GM21447 (cell line): ENCODE measurements at regions not wholly inside any gene's neighbourhood (a gene's known extent, or its start where the extent isn't known, plus 50 kb on each side); places are given as distances from the start of the nearest gene placed in this dataset.
"Not testable (repeated sequence)": the region's sequence is repeated elsewhere in the genome, so short reads cannot be mapped to it uniquely, and the experiment has no call there.

Experiments used
- ATAC-seq: cut with Tn5 transposase; IDR thresholded peaks from one replicate; pipeline ENCODE4 v1.9.1; 2021; ENCODE audit not compliant: unreplicated experiment

- ATAC-seq: no peak
Observed at GRCh38 chr5:110812639-110813038, 73.8 kb downstream of the SLC25A46 start.

DNA sequence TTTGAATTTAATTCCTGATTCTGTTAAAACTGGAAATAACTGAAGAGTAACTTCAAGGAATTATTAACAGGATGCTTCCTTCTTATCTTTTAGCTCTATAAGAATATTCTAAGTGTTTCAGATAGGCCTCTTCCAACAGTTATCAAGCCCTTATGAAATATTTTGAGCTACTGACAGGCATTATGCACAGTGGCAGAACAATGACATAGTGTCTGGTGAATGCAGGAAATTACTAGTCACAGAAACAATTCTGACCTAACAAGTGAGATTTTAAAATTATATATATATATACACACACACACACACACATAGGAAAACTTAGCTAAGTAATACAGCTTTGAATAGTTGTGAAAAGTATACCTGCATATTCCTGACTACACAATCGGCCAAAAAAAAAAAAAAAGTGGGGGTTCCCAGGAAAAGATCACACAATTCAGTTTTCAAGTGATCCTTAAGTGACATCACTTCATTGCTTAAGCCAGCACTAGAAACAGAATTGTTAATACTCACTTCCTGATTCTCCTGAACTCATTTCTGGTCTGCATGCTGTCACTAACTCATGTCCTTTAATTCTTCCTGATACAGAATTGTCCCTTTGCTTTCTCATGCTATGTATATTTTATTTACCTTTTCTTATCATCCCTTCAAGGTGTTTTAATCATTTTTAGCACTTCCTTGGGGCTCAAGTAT, 77.3 kb downstream of the SLC25A46 start:
- ATAC-seq: no peak

- no peak for ATAC-seq
Observed at GRCh38 chr5:110817459-110817858, 78.7 kb downstream of the SLC25A46 start.

- no peak for ATAC-seq
Observed at GRCh38 chr5:110823571-110823970, 84.8 kb downstream of the SLC25A46 start.

- no peak for ATAC-seq
Observed at GRCh38 chr5:110824936-110825441, 86.2 kb downstream of the SLC25A46 start.

- ATAC-seq: no peak
Observed at GRCh38 chr5:110832683-110833082, 93.9 kb downstream of the SLC25A46 start.

GRCh38 chr5:110834933-110835332, 96.1 kb downstream of the SLC25A46 start:
- not testable (repeated sequence) for ATAC-seq

DNA sequence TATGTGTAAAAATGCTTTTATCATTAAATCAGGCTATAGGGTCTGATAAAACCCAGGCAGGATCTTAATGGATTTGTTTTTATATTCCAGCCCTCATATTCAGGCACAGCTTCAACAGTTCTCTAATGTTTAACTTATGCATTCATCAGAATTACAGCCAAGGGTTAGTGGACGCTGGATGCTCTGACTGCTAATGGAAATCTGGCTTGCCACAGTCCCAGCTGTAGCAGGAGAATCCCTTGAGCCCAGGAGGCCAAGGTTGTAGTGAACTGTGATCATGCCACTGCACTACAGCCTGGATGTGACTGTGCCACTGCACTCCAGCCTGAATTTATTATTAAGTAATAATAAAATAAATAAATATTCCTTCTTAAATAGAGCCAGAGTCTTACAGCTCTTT, 98.0 kb downstream of the SLC25A46 start:
- ATAC-seq: no peak

DNA sequence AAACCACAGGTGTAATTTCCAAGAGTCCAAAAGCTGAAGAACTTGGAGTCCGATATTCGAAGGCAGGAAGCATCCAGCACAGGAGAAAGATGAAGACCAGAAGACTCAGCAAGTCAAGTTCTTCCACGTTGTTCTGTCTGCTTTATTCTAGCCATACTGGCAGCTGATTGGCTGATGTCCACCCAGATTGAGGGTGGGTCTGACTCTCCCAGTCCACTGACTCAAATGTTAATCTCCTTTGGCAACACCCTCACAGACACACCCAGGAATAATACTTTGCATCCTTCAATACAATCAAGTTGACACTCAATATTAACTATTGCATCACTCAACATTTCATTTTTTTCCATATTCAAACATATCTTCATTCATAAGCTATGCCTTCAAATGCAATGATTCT, 99.5 kb downstream of the SLC25A46 start:
- not testable (repeated sequence) for ATAC-seq

- no peak for ATAC-seq
Observed at GRCh38 chr5:110838961-110839360, 100.2 kb downstream of the SLC25A46 start.

DNA sequence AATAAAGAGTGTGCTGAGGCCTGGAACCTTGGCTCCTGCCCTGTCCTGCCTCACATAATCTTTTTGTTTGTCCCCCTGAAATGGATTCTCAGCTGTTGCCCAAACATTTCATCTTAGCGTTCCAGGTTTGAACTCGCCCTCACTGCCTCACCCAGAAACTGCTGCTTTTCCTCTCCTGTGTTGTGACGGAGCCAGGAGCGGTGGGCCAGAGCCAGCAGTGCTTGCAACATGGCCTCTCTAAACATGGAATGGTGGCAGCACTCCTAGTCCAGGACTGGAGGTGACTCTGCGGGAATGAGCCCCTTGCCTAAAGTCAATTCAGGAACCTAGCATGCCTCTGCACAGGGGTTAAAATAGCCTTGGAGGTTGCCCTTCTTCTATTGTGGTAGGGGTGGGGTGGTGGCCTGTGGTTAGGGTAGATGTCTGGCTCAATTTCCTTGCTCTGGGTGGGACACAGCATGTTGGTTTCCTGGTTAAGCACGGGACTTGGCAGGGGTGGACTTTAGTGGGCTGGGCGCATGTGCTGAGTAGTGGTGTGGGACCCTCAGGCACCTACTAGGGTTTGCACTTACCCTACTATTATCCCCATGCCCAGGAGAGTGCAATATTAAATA, 101.6 kb downstream of the SLC25A46 start:
- no peak for ATAC-seq

- ATAC-seq: no peak
Observed at GRCh38 chr5:110841137-110841536, 102.3 kb downstream of the SLC25A46 start.

DNA sequence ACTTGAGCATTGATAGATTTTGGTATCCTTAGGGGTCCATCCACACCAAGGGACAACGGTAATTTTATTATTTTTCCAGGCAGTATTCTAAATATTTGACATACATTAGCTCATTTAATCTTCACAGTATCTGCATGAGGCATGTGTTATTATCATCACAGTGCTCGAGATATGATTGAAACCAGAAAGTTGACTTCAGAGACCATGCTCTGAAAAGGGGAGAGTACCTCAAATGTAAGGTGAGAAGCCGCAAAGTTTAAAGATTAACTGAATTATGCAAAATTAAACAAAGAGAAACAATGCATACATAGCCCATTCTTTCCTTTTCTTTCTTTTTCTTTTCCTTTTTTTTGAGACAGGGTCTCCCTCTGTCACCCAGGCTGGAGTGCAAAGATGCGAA, 104.1 kb downstream of the SLC25A46 start:
- no peak for ATAC-seq

DNA sequence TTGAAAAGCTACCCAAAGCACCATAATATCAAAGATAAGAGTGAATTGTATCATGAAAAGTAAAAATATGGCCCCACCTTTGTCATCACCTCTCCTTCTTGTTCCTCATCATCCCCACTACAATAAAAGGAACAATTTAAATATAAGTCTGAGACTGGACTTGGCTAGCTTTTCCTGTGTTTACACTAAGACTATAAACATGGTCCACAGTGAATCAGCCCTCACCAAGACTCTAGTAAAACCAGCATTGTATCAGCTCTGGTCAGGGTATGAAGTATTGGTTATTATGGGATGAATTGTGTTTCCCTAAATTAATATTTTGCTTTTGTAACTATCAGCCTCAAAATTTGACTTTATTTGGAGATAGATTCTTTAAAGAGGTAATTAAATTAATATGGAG, 105.4 kb downstream of the SLC25A46 start:
- no peak for ATAC-seq

DNA sequence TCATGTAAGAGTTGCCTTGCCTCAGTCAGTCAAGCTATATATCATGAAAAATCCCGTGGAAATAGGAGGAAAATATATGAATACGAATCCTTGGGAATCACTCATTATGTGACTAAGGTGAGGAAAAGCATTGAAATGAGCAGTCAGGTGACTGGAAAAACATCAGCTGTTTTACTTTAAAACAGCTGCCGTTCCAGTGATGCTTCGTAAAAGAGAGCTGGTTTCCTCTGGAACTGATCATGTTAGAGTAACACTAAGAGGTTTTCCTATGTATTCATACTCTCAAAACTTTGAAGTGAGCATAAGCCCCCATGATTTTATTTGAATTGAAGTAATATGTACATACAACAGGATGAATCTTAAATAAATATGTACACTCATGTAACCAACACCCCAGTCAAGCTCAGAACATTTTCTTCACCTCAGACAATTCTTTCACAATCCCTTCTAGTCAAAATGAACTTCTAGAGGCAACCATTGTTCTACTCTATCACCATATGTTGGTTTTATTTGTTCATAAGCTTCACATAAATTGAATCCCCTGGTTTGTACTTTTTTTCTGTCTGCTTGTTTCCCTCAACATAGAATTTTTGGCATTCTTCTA, 107.7 kb downstream of the SLC25A46 start:
- no peak for ATAC-seq

DNA sequence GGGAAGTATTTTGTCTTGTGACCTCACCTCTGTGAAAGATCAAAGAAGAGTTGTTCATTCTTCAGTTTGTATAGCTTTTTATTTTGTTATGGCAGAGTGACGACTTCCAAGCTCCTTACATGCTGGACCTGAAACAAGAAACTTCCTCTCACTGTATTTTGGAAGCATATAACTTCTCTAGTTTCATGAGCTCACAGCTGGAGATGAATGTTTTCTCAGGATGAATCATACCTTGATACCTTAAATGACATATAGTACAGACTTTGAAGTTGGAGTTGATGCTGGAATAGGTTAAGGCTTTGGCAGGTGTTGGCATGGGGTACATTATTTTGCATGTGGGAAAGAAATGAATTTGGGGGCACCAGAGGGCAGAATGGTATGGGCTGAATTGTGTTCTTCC, 112.5 kb downstream of the SLC25A46 start:
- ATAC-seq: no peak

DNA sequence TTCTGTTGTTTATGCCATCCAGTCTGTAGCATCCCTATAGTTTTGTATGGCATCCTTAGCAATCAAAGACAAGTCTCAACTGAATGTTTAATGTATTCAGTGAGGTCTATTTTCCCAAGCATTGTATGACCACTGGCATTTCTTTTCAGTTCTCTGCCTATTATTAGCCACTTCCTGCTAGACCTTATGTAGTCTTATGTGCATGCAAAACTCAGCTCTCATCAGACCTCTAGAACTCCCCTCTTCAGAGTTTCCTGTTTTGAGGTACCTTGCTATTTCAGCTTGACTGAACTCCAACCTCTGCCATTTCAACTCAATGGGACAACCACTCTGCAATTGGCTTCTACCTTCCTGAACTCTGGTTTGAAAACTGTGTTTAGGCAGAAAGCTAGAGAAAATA, 113.2 kb downstream of the SLC25A46 start:
- ATAC-seq: peak; percentile 100

DNA sequence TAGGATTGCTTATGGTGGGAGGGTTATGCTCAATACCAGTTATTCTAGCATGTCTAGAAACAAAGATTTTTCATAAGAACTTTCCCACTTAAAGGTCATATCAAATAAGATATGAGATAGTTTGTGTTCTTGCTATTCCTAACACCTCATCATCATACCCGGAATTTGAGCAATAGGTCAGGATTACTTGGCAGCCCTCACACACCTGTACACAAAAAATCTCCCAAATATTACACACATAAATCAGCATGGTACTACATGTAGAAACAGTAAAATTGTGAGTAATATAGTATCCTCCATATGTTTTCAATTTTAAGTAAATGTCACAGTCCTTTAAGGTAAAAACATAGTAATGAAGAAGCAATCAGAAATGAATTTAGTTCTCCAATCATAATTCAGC, 113.7 kb downstream of the SLC25A46 start:
- ATAC-seq: no peak

GRCh38 chr5:110853267-110853666, 114.5 kb downstream of the SLC25A46 start:
- no peak for ATAC-seq

DNA sequence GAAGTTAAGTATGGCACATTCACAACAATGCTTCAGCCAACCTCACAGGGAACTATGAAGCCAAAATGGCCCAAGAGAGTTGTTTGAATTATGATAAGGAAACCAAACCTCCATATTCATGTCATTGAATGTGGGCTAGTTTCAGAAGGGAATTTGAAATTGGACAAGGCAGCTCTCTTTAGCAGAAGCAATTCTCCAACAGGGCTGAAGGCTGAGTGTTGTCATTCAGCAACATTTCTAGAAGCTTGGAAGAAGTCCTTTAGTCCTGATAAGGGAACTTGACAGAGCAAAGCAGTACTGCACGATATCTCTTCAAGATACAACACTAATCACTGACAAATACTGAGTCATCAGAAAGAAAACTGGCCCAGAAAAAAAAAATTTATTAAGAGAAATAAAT, 115.4 kb downstream of the SLC25A46 start:
- no peak for ATAC-seq

- ATAC-seq: no peak
Observed at GRCh38 chr5:110855961-110856360, 117.2 kb downstream of the SLC25A46 start.

DNA sequence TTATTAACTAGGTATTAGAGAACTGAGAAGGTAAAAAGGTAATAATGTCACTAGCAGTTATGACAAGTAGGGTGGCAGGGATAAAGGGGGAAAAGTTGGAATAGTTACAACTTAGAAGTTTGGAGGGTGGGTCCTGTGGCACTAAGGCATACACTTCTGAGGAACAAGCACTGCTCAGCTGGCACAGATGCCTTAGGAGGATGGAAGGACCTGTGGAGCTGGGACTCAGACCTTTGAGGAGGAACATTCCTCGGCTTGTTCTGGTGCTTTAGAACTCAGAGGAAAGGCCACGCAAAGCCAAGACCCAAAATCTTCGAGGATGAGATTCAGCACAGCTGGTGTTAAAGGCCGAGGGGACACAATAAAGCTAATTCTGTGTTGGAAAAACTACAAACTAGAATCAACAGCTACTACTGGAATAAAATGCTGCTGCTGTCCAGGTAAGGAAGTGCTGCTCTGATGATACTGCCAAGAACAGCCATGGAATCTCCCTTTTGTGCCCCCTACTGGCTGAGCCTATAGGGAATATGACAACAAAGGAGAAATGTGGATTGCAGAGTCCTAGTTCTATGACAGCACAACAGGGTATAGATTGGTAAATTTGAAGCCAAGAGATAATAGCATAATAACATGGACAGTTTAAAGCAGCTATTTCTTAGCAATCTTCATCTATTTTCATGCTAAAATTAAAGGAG, 126.7 kb downstream of the SLC25A46 start:
- ATAC-seq: peak; percentile 75
